Endothelial cell of umbilical vein (primary cell): ENCODE measurements at regions not wholly inside any gene's neighbourhood (a gene's known extent, or its start where the extent isn't known, plus 50 kb on each side); places are given as distances from the start of the nearest gene placed in this dataset.

Source experiments
- BruUV-seq: library from RNA; stranded (reverse); fragments of 400-500 nt; replicated peaks from 2 replicates; lab custom pipeline; 2021; lab: Mats Ljungman, UMichigan
- CTCF ChIA-PET: fragments of 300-600, 350-600 bp; sonication (Branson Sonifier 250); formaldehyde crosslinking; loops from one replicate; lab custom pipeline; 2021; ENCODE audit warnings: antibody characterized with exemption, inconsistent platforms; lab: Charles Lee
- POLR2A ChIA-PET: fragments of 300-600, 350-600 bp; sonication (Branson Sonifier 250); formaldehyde crosslinking; loops from one replicate; lab custom pipeline; 2021; ENCODE audit warnings: antibody characterized with exemption, inconsistent platforms; lab: Charles Lee
- DNase-seq: peaks from one replicate; pipeline ENCODE4 v3.0.0-alpha.2; 2011; ENCODE audit warnings: low read depth, low spot score
- FAIRE-seq: peaks from 2 replicates; lab custom pipeline; 2011; peaks lifted over from hg19 to GRCh38; lab: Jason Lieb, UNC
- H2AFZ ChIP-seq: 2 replicates; pipeline ENCODE4 v1.6.0; 2012; ENCODE audit warnings: low read depth, low read length, control low read depth, inconsistent platforms
- H3K27ac ChIP-seq: 2 replicates; pipeline ENCODE4 v1.5.1; 2011; ENCODE audit warnings: low read depth, mild to moderate bottlenecking, control low read depth, low read length, moderate library complexity; ENCODE audit not compliant: insufficient read depth
- H3K27me3 ChIP-seq, 2 experiments: 2 replicates each; pipeline versions ENCODE4 v1.6.0 to v1.6.1; 2011; ENCODE audit warnings: low read length in 2 of 2, mixed read lengths in 1 of 2; ENCODE audit not compliant: control insufficient read depth in 2 of 2, insufficient read depth in 2 of 2
- H3K36me3 ChIP-seq, 2 experiments: 2 replicates in 1 of 2; 3 replicates in 1 of 2; pipeline ENCODE4 v1.5.1; 2011; ENCODE audit warnings: low read length in 2 of 2, mild to moderate bottlenecking in 1 of 2, moderate library complexity in 1 of 2; ENCODE audit not compliant: control insufficient read depth in 2 of 2, insufficient read depth in 2 of 2; ENCODE audit errors: extremely low read depth in 1 of 2
- H3K4me1 ChIP-seq: 3 replicates; pipeline ENCODE4 v1.5.1; 2011; ENCODE audit warnings: mild to moderate bottlenecking, low read length; ENCODE audit not compliant: control insufficient read depth, insufficient read depth; ENCODE audit errors: extremely low read depth
- H3K4me2 ChIP-seq: 2 replicates; pipeline ENCODE4 v1.6.1; 2011; ENCODE audit warnings: low read length, control low read depth, mixed read lengths; ENCODE audit not compliant: insufficient read depth
- H3K4me3 ChIP-seq, 3 experiments: fragments of 200-600 bp in 1 of 3; sonication (generic), shearing (Covaris generic) in 1 of 3; replicated peaks in 1 of 3; 2 replicates each; pipeline ENCODE4 v1.5.1; 2011 to 2016; ENCODE audit warnings: control low read depth in 3 of 3, low read length in 3 of 3, mild to moderate bottlenecking in 2 of 3, inconsistent platforms in 1 of 3, low read depth in 1 of 3, moderate library complexity in 1 of 3; ENCODE audit not compliant: insufficient read depth in 1 of 3
- H3K79me2 ChIP-seq: 2 replicates; pipeline ENCODE4 v1.6.0; 2012; ENCODE audit warnings: low read length, inconsistent platforms; ENCODE audit not compliant: control insufficient read depth, insufficient read depth
- H3K9ac ChIP-seq: replicated peaks from 2 replicates; pipeline ENCODE3; 2011; ENCODE audit warnings: low read length, control low read depth; ENCODE audit not compliant: insufficient read depth; ENCODE audit errors: extremely low read depth
- H3K9me1 ChIP-seq: replicated peaks from 3 replicates; pipeline ENCODE4 v1.6.0; 2011; ENCODE audit warnings: mild to moderate bottlenecking, low read length; ENCODE audit not compliant: control insufficient read depth, insufficient read depth; ENCODE audit errors: extremely low read depth
- H3K9me3 ChIP-seq: replicated peaks from 2 replicates; pipeline ENCODE4 v1.5.1; 2012; ENCODE audit warnings: low read length, inconsistent platforms; ENCODE audit not compliant: control insufficient read depth, insufficient read depth
- H4K20me1 ChIP-seq: replicated peaks from 2 replicates; pipeline ENCODE3; 2011; ENCODE audit warnings: mild to moderate bottlenecking, low read length; ENCODE audit not compliant: control insufficient read depth, insufficient read depth; ENCODE audit errors: extremely low read depth
- CTCF ChIP-seq, 2 donors: IDR thresholded peaks; 1 replicate in 1 of 2; 2 replicates in 1 of 2; pipeline ENCODE4 v1.5.1; 2011; ENCODE audit warnings: low read length in 2 of 2, mild to moderate bottlenecking in 2 of 2, moderate library complexity in 2 of 2, control low read depth in 1 of 2, inconsistent platforms in 1 of 2, low read depth in 1 of 2; ENCODE audit not compliant: insufficient read depth in 1 of 2; ENCODE audit errors: extremely low read depth in 1 of 2
- EZH2 ChIP-seq: IDR thresholded peaks from 2 replicates; pipeline ENCODE4 v1.6.1; 2012; ENCODE audit warnings: borderline replicate concordance, low read depth, mild to moderate bottlenecking, moderate library complexity, low read length, inconsistent platforms; ENCODE audit not compliant: severe bottlenecking
- FOS ChIP-seq: IDR thresholded peaks from 2 replicates; pipeline ENCODE4 v1.6.1; 2011; ENCODE audit warnings: mild to moderate bottlenecking, low read length, moderate library complexity, borderline replicate concordance; ENCODE audit not compliant: insufficient read depth
- GATA2 ChIP-seq: IDR thresholded peaks from 2 replicates; pipeline ENCODE4 v1.7.0; 2011; ENCODE audit warnings: low read depth, mild to moderate bottlenecking, moderate library complexity, mixed read lengths, low read length; ENCODE audit not compliant: insufficient read length, insufficient read depth
- JUN ChIP-seq: IDR thresholded peaks from 2 replicates; pipeline ENCODE4 v1.6.1; 2011; ENCODE audit warnings: borderline replicate concordance, low read depth; ENCODE audit not compliant: insufficient read length, insufficient read depth
- MAX ChIP-seq: IDR thresholded peaks from 2 replicates; pipeline ENCODE4 v1.6.1; 2011; ENCODE audit not compliant: insufficient read depth, insufficient read length
- MYC ChIP-seq: IDR thresholded peaks from one replicate; pipeline ENCODE4 v1.6.1; 2011; ENCODE audit warnings: mild to moderate bottlenecking, low read depth, low read length
- POLR2A ChIP-seq: IDR thresholded peaks from 2 replicates; pipeline ENCODE4 v1.6.1; 2012; ENCODE audit warnings: low read depth, mild to moderate bottlenecking, control low read depth, low read length
- POLR2AphosphoS5 ChIP-seq: IDR thresholded peaks from 2 replicates; pipeline ENCODE4 v1.6.1; 2012; ENCODE audit warnings: low read depth, mild to moderate bottlenecking, control low read depth, low read length, moderate library complexity; ENCODE audit not compliant: insufficient read depth
- dilution Hi-C: fragments of 300-500 bp; cut with MboI; formaldehyde crosslinking; loops from one replicate; pipeline ENCODE4 v1.15.0; 2019; ENCODE audit warnings: low sequenced_read_pairs; ENCODE audit not compliant: extremely low pct_ligation_motif_present
- intact Hi-C: fragments of 100-400 bp; cut with micrococcal nuclease; formaldehyde crosslinking; loops from one replicate; pipeline ENCODE4 v1.10.0; 2022

GRCh38 chr5:62698756-62699155, 120.1 kb downstream of the LRRC70 start:
- ChIA-PET CTCF (no interaction called here), POLR2A (no interaction called here)
- no peaks in the 10 kb centered on the region for H3K27me3 ChIP-seq
- intact Hi-C loops: no loop called here
- no peaks in the 10 kb centered on the region for H3K4me1 ChIP-seq
- no peak for FAIRE-seq
- H3K9me1 ChIP-seq: no peaks in the 10 kb centered on the region
- no peak overlapping the region for H3K9ac ChIP-seq
- no peak overlapping the region for H3K27ac ChIP-seq
- H3K36me3 ChIP-seq: no peaks in the 10 kb centered on the region
- BruUV-seq: no TSS peak
- no peak overlapping the region for H3K4me3 ChIP-seq
- H4K20me1 ChIP-seq: no peaks in the 10 kb centered on the region
- no peak overlapping the region for H3K4me2 ChIP-seq
- dilution Hi-C loops: no loop called here
- H3K79me2 ChIP-seq: no peaks in the 10 kb centered on the region
- no peak for DNase-seq
- H3K9me3 ChIP-seq: no peaks in the 10 kb centered on the region
- no peak overlapping the region for H2AFZ ChIP-seq
- TF ChIP-seq POLR2AphosphoS5 (no peak), MAX (no peak), POLR2A (no peak), MYC (no peak), GATA2 (no peak), CTCF (IDR thresholded peaks at IDR 0.05; ENCODE audit: extremely low read depth in 1 of 2, insufficient read depth in 1 of 2, low read depth in 1 of 2, low read length in 2 of 2) (no peak), FOS (no peak), JUN (no peak), EZH2 (no peak)
